ENCODE measurements at regions not wholly inside any gene's neighbourhood (a gene's known extent, or its start where the extent isn't known, plus 50 kb on each side); places are given as distances from the start of the nearest gene placed in this dataset.

GRCh38 chr1:29488794-29489311, 252.5 kb downstream of the PTPRU start:
- ATAC-seq: no peak
- TF ChIP-seq POU6F1 (CRISPR knock-in tag; IDR thresholded peaks at IDR 0.05; ENCODE audit: borderline replicate concordance, low read depth): no peak
- no peak for TF ChIP-seq RARB (CRISPR knock-in tag; IDR thresholded peaks at IDR 0.05)
- TF ChIP-seq ARNTL (CRISPR knock-in tag; IDR thresholded peaks at IDR 0.05; ENCODE audit: borderline replicate concordance, low read depth): no peak
- TF ChIP-seq PPARA (CRISPR knock-in tag; IDR thresholded peaks at IDR 0.05; ENCODE audit: borderline replicate concordance): no peak

GRCh38 chr1:29488086-29488793, 251.9 kb downstream of the PTPRU start:
- no peak for ATAC-seq
- TF ChIP-seq ZFP30 (CRISPR knock-in tag; IDR thresholded peaks at IDR 0.05) (no peak), ZC3H10 (CRISPR knock-in tag; IDR thresholded peaks at IDR 0.05) (no peak), TOX (CRISPR knock-in tag; IDR thresholded peaks at IDR 0.05; ENCODE audit: borderline replicate concordance) (no peak), CREB5 (CRISPR knock-in tag; IDR thresholded peaks at IDR 0.05; ENCODE audit: low read depth) (no peak), BACH2 (CRISPR knock-in tag; IDR thresholded peaks at IDR 0.05; ENCODE audit: borderline replicate concordance) (no peak), ISL1 (CRISPR knock-in tag; IDR thresholded peaks at IDR 0.05) (no peak), ARNTL (CRISPR knock-in tag; IDR thresholded peaks at IDR 0.05; ENCODE audit: borderline replicate concordance, low read depth) (no peak), TCF4 (CRISPR knock-in tag; IDR thresholded peaks at IDR 0.05; ENCODE audit: borderline replicate concordance) (no peak), ZNF8 (CRISPR knock-in tag; IDR thresholded peaks at IDR 0.05) (no peak), CSDC2 (CRISPR knock-in tag; IDR thresholded peaks at IDR 0.05) (no peak)

- ATAC-seq: no peak
Observed at GRCh38 chr1:29487291-29487690, 251.0 kb downstream of the PTPRU start.

More at GRCh38 chr1:29487291-29487690, 251.0 kb downstream of the PTPRU start:
- TF ChIP-seq POU6F1 (CRISPR knock-in tag; IDR thresholded peaks at IDR 0.05; ENCODE audit: borderline replicate concordance, low read depth): no peak
- TF ChIP-seq RARB (CRISPR knock-in tag; IDR thresholded peaks at IDR 0.05): no peak
- TF ChIP-seq TOX (CRISPR knock-in tag; IDR thresholded peaks at IDR 0.05; ENCODE audit: borderline replicate concordance): no peak
- TF ChIP-seq SNAI2 (CRISPR knock-in tag; IDR thresholded peaks at IDR 0.05): no peak
- TF ChIP-seq ISL1 (CRISPR knock-in tag; IDR thresholded peaks at IDR 0.05): no peak
- TF ChIP-seq ESRRG (CRISPR knock-in tag; IDR thresholded peaks at IDR 0.05): no peak
- no peak for TF ChIP-seq ZFP30 (CRISPR knock-in tag; IDR thresholded peaks at IDR 0.05)
- TF ChIP-seq, protein P1, sequence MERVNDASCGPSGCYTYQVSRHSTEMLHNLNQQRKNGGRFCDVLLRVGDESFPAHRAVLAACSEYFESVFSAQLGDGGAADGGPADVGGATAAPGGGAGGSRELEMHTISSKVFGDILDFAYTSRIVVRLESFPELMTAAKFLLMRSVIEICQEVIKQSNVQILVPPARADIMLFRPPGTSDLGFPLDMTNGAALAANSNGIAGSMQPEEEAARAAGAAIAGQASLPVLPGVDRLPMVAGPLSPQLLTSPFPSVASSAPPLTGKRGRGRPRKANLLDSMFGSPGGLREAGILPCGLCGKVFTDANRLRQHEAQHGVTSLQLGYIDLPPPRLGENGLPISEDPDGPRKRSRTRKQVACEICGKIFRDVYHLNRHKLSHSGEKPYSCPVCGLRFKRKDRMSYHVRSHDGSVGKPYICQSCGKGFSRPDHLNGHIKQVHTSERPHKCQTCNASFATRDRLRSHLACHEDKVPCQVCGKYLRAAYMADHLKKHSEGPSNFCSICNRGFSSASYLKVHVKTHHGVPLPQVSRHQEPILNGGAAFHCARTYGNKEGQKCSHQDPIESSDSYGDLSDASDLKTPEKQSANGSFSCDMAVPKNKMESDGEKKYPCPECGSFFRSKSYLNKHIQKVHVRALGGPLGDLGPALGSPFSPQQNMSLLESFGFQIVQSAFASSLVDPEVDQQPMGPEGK (CRISPR knock-in tag; IDR thresholded peaks at IDR 0.05; ENCODE audit: borderline replicate concordance): no peak
- no peak for TF ChIP-seq PPARA (CRISPR knock-in tag; IDR thresholded peaks at IDR 0.05; ENCODE audit: borderline replicate concordance)
- no peak for TF ChIP-seq ZC3H10 (CRISPR knock-in tag; IDR thresholded peaks at IDR 0.05)
- TF ChIP-seq ZNF8 (CRISPR knock-in tag; IDR thresholded peaks at IDR 0.05): no peak
- no peak for TF ChIP-seq CSDC2 (CRISPR knock-in tag; IDR thresholded peaks at IDR 0.05)
- TF ChIP-seq, protein P2, sequence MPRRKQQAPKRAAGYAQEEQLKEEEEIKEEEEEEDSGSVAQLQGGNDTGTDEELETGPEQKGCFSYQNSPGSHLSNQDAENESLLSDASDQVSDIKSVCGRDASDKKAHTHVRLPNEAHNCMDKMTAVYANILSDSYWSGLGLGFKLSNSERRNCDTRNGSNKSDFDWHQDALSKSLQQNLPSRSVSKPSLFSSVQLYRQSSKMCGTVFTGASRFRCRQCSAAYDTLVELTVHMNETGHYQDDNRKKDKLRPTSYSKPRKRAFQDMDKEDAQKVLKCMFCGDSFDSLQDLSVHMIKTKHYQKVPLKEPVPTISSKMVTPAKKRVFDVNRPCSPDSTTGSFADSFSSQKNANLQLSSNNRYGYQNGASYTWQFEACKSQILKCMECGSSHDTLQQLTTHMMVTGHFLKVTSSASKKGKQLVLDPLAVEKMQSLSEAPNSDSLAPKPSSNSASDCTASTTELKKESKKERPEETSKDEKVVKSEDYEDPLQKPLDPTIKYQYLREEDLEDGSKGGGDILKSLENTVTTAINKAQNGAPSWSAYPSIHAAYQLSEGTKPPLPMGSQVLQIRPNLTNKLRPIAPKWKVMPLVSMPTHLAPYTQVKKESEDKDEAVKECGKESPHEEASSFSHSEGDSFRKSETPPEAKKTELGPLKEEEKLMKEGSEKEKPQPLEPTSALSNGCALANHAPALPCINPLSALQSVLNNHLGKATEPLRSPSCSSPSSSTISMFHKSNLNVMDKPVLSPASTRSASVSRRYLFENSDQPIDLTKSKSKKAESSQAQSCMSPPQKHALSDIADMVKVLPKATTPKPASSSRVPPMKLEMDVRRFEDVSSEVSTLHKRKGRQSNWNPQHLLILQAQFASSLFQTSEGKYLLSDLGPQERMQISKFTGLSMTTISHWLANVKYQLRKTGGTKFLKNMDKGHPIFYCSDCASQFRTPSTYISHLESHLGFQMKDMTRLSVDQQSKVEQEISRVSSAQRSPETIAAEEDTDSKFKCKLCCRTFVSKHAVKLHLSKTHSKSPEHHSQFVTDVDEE (CRISPR knock-in tag; IDR thresholded peaks at IDR 0.05): no peak
- no peak for TF ChIP-seq ZFP3 (CRISPR knock-in tag; IDR thresholded peaks at IDR 0.05)
- no peak for TF ChIP-seq ARNTL (CRISPR knock-in tag; IDR thresholded peaks at IDR 0.05; ENCODE audit: borderline replicate concordance, low read depth)
